A549 (cell line): ENCODE measurements at regions not wholly inside any gene's neighbourhood (a gene's known extent, or its start where the extent isn't known, plus 50 kb on each side); places are given as distances from the start of the nearest gene placed in this dataset.

ENCODE experiments used
- ATAC-seq, 2 experiments: fragments of 200-7000 bp in 1 of 2; fragments of >200 bp in 1 of 2; cut with Nextera tagmentation in 1 of 2; cut with Tn5 transposase in 1 of 2; 3 replicates each; pipeline versions ENCODE4 v1.8.0 to v1.9.1; 2018 to 2020; ENCODE audit warnings: mild to moderate bottlenecking in 1 of 2, moderate library complexity in 1 of 2
- CTCF ChIA-PET: fragments of 300-600 bp; sonication (Branson Sonifier 250); formaldehyde crosslinking; extraction: SDS; loops from one replicate; lab custom pipeline; 2021; ENCODE audit warnings: antibody characterized with exemption, inconsistent platforms; lab: Yijun Ruan, JAX
- POLR2A ChIA-PET: fragments of 350-600 bp; formaldehyde crosslinking; extraction: SDS; loops from one replicate; lab custom pipeline; 2021; ENCODE audit warnings: antibody characterized with exemption, inconsistent platforms; lab: Yijun Ruan, JAX
- DNase-seq, 2 experiments: peaks; one replicate each; pipeline versions ENCODE4 v3.0.0 to v3.0.0-alpha.2; 2011 to 2016; ENCODE audit warnings: low read depth in 1 of 2, low spot score in 1 of 2
- FAIRE-seq: peaks from 2 replicates; lab custom pipeline; 2011; peaks lifted over from hg19 to GRCh38; lab: Jason Lieb, UNC
- H3K27ac ChIP-seq, 2 experiments: fragments of >200 bp; sonication (Bioruptor Twin); formaldehyde crosslinking; 3 replicates each; pipeline ENCODE4 v1.5.1; 2016 to 2017
- H3K4me1 ChIP-seq: fragments of >200 bp; sonication (Bioruptor Twin); formaldehyde crosslinking; 3 replicates; pipeline ENCODE4 v1.6.1; 2016
- H3K4me2 ChIP-seq: fragments of >200 bp; sonication (Bioruptor Twin); formaldehyde crosslinking; 3 replicates; pipeline ENCODE4 v1.6.1; 2016
- H3K4me3 ChIP-seq: fragments of >200 bp; sonication (Bioruptor Twin); formaldehyde crosslinking; 3 replicates; pipeline ENCODE4 v1.5.1; 2016
- H3K9me3 ChIP-seq: fragments of >200 bp; sonication (Bioruptor Twin); formaldehyde crosslinking; 3 replicates; pipeline ENCODE4 v1.6.1; 2016
- CBX2 ChIP-seq: fragments of 200-600 bp; sonication (generic); IDR thresholded peaks from 2 replicates; pipeline ENCODE4 v1.6.1; 2016; ENCODE audit warnings: low read depth, mild to moderate bottlenecking, borderline replicate concordance
- CHD4 ChIP-seq: fragments of 200-600 bp; sonication (generic); IDR thresholded peaks from 2 replicates; pipeline ENCODE4 v1.6.1; 2016; ENCODE audit warnings: antibody characterized with exemption, mild to moderate bottlenecking, borderline replicate concordance
- EP300 ChIP-seq, 2 experiments: fragments of >200 bp; sonication (Bioruptor Twin); formaldehyde crosslinking; IDR thresholded peaks; 2 replicates in 1 of 2; 3 replicates in 1 of 2; pipeline ENCODE4 v1.6.1; 2016 to 2017
- ESRRA ChIP-seq: fragments of 150-350 bp; IDR thresholded peaks from 2 replicates; pipeline ENCODE4 v1.6.1; 2014; ENCODE audit warnings: mild to moderate bottlenecking, low read length, borderline replicate concordance
- FOSL2 ChIP-seq, 2 experiments: fragments of 450-650 bp in 1 of 2; fragments of >200 bp in 1 of 2; sonication (Bioruptor Twin) in 1 of 2; formaldehyde crosslinking; IDR thresholded peaks; 2 replicates each; pipeline versions ENCODE4 v1.5.0 to v1.6.1; 2016 to 2020; ENCODE audit warnings: mild to moderate bottlenecking in 1 of 2, moderate library complexity in 1 of 2
- HDAC2 ChIP-seq: fragments of 200-600 bp; sonication (generic); IDR thresholded peaks from 2 replicates; pipeline ENCODE4 v1.6.1; 2016
- HOXA7 ChIP-seq: fragments of 250-450 bp; sonication (Bioruptor Pico); IDR thresholded peaks from 2 replicates; pipeline ENCODE4 v1.5.0; 2020; ENCODE audit warnings: mild to moderate bottlenecking, moderate library complexity
- KDM5A ChIP-seq: fragments of 200-600 bp; sonication (generic); IDR thresholded peaks from 2 replicates; pipeline ENCODE4 v1.6.1; 2016; ENCODE audit warnings: antibody characterized with exemption, mild to moderate bottlenecking
- MAFK ChIP-seq: fragments of 450-650 bp; IDR thresholded peaks from 2 replicates; pipeline ENCODE4 v1.6.1; 2014; ENCODE audit not compliant: partially characterized antibody
- MAZ ChIP-seq: fragments of 150-350 bp; IDR thresholded peaks from 2 replicates; pipeline ENCODE4 v1.6.1; 2014; ENCODE audit warnings: antibody characterized with exemption, low read depth, low read length, borderline replicate concordance
- MYC ChIP-seq: IDR thresholded peaks from 2 replicates; pipeline ENCODE4 v1.6.1; 2012; ENCODE audit warnings: mild to moderate bottlenecking, inconsistent platforms, low read length, improper control_type of control experiment, borderline replicate concordance
- NPAS2 ChIP-seq: fragments of 250-450 bp; sonication (Bioruptor Pico); IDR thresholded peaks from 2 replicates; pipeline ENCODE4 v1.8.0; 2022; ENCODE audit warnings: mild to moderate bottlenecking, moderate library complexity, borderline replicate concordance
- POLR2AphosphoS2 ChIP-seq: conservative IDR thresholded peaks from 2 replicates; pipeline ENCODE4 v1.6.1; 2012; ENCODE audit warnings: low read length, improper control_type of control experiment, inconsistent platforms
- RARB ChIP-seq: fragments of 250-450 bp; sonication (Bioruptor Pico); IDR thresholded peaks from 2 replicates; pipeline ENCODE4 v1.8.0; 2021; ENCODE audit warnings: mild to moderate bottlenecking, moderate library complexity
- SREBF2 ChIP-seq: fragments of 450-650 bp; IDR thresholded peaks from 2 replicates; pipeline ENCODE4 v1.6.1; 2014; ENCODE audit warnings: mild to moderate bottlenecking, moderate library complexity
- ZC3H11A ChIP-seq: fragments of 450-650 bp; IDR thresholded peaks from 2 replicates; pipeline ENCODE4 v1.6.1; 2014; ENCODE audit warnings: antibody characterized with exemption, mild to moderate bottlenecking
- ZFP36 ChIP-seq: fragments of 450-650 bp; IDR thresholded peaks from 2 replicates; pipeline ENCODE4 v1.6.1; 2014; ENCODE audit warnings: borderline replicate concordance; ENCODE audit not compliant: partially characterized antibody
- WGBS: methylation state at CpG from one replicate; pipeline ENCODE4 v1.1.6; 2017; ENCODE audit errors: missing lambda C conversion rate; 5-methylcytosine and 5-hydroxymethylcytosine counted together
- TF ChIP-seq, protein P1 (sequence below): IDR thresholded peaks from 2 replicates; pipeline ENCODE4 v1.6.1; 2012; ENCODE audit warnings: low read depth, borderline replicate concordance
- TF ChIP-seq, protein P2 (sequence below): fragments of 450-650 bp; IDR thresholded peaks from 2 replicates; pipeline ENCODE4 v1.6.1; 2014; ENCODE audit warnings: antibody characterized with exemption
- TF ChIP-seq, protein P3 (sequence below): fragments of 200-600 bp; sonication (generic); IDR thresholded peaks from 2 replicates; pipeline ENCODE4 v1.6.1; 2016; ENCODE audit warnings: antibody characterized with exemption, mild to moderate bottlenecking, moderate library complexity
- TF ChIP-seq, protein P4 (sequence below): fragments of 150-350 bp; IDR thresholded peaks from 2 replicates; pipeline ENCODE4 v1.6.1; 2014; ENCODE audit warnings: low read depth, mild to moderate bottlenecking, low read length

DNA sequence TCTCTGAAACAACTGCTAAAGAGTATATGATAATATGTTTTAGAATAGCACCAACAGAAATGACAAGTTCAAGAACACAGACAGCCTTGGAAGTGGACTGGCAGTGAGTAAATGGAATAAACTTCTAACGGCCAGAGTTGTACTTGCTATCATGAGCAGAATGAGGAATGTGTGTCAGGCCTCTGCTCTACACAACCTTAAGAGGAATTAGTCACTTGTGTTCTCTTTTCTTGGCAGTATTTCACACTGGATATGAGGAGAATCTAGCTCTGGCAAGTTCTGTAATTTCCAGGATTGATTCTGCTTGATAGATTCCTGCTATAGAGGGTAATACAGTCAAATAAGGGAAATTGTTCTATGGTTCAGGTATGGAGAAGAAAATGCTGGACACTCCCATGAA lies 757.3 kb downstream of the EFNB2 start:
- WGBS: 11% methylated on average over 1 of the region's 1 CpG
- TF ChIP-seq ZC3H11A: no peak
- no peak for TF ChIP-seq ESRRA
- no peak for TF ChIP-seq SREBF2
- TF ChIP-seq RARB: no peak
- TF ChIP-seq ZFP36: no peak
- TF ChIP-seq, protein P1, sequence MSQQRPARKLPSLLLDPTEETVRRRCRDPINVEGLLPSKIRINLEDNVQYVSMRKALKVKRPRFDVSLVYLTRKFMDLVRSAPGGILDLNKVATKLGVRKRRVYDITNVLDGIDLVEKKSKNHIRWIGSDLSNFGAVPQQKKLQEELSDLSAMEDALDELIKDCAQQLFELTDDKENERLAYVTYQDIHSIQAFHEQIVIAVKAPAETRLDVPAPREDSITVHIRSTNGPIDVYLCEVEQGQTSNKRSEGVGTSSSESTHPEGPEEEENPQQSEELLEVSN: no peak
- no peak for TF ChIP-seq HOXA7 (CRISPR knock-in tag)
- no peak for FAIRE-seq
- CTCF ChIA-PET: no interaction called here
- H3K4me2 ChIP-seq: no peak overlapping the region
- no peak overlapping the region for H3K27ac ChIP-seq
- H3K4me1 ChIP-seq: peaks cover 15% of the 10 kb centered on the region; the same call in 1 of the 3 replicates
- DNase-seq: no peak
- POLR2A ChIA-PET: no interaction called here
- H3K9me3 ChIP-seq: no peaks in the 10 kb centered on the region
- ATAC-seq: no peak
- H3K4me3 ChIP-seq: no peak overlapping the region

DNA sequence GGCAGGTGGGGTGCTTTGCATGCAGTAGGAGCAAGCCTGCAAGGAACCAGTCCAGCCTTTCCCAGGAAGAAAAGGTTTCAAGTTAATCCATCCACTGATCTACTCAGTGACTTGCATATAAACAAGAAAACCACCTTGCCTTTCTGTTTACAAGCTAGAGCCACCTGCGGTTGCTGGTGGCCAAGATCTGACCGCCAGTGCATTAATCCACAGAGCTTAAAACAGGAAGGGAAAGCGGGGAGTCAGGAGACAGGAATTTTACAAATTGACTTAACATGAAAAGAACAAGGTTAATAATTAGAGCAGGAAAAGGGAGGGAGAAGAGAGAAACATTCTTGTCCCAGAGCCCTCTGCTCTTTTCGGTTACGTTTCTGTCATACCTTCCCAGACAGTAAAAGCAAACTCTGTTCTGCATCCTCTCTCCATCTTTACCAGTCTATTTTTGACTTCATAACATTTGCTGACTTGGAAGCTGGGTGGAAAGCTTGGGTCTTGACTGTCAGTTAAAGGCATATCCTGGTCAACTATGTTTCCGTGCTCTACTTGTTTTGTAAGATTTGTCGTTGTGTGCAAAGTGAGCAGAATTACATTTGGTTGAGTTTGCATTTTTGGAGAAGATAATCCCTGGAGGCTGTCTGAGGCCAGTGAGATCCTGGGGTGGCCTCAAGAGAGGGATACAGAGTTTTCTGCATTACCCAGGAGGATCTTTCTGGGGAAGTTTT lies 760.6 kb downstream of the EFNB2 start:
- CTCF ChIA-PET: no interaction called here
- FAIRE-seq: no peak
- peak overlapping the region; percentile 80 for H3K4me2 ChIP-seq
- H3K4me3 ChIP-seq: 0 out of 3 replicates have a peak overlapping the region, but pooled peaks have one; percentile 21
- TF ChIP-seq EP300 (IDR thresholded peaks at IDR 0.05): peak in 1 of 2 experiments; percentile 24; a peak in 1 of 5 replicates
- TF ChIP-seq NPAS2 (CRISPR knock-in tag): no peak
- TF ChIP-seq, all 56 proteins: peak for 1
- POLR2A ChIA-PET: no interaction called here
- 5% methylated on average over 7 of the region's 7 CpGs for WGBS
- Histone ChIP-seq H3K4me1 (peaks cover 15% of the 10 kb centered on the region; the same call in 1 of the 3 replicates), H3K27ac (peak overlapping the region; percentile 54 to 71; a peak in 5 of 6 replicates), H3K9me3 (no peaks in the 10 kb centered on the region)
- peak; percentile 4 to 58 for DNase-seq
- peak; percentile 34 to 68; a peak in 5 of 6 replicates for ATAC-seq

DNA sequence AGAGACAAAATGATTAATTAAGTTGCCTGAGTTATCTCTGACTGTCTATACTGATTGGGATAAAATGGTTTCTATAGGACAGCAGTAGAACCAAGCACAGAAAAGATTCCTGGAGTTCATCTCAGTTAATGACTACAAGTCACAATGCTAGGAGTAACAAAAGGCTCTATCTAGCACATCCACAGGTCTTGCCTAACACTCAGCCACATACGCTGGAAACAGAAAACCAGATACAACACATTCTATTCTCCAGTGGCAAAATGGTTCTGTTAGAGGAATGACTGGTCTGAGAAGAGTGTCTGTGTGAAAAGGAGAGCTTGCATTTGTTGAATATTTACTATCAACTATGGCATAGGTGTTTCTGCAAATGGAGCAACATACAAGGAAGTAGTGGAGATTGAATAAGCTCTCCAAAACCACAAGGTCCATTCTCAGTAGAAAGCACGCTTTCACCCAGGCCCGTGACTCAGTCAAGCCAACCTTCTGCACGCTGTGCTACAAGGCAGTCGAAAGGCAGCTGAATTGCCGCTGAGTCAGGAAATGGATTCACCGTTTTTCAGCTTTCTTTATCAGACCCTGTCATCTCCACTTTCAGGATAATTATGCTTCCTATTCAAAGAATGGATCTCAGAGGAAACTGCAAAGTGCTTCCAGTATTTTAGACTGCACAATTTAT lies 761.5 kb downstream of the EFNB2 start:
- H3K4me2 ChIP-seq: peak overlapping the region; percentile 80
- peak overlapping the region; percentile 54 to 71; a peak in 5 of 6 replicates for H3K27ac ChIP-seq
- DNase-seq: peak; percentile 5 to 33
- 5% methylated on average over 7 of the region's 7 CpGs for WGBS
- CTCF ChIA-PET: no interaction called here
- no peaks in the 10 kb centered on the region for H3K9me3 ChIP-seq
- TF ChIP-seq ESRRA (no peak), MAFK (peak; percentile 46)
- no peak overlapping the region for H3K4me3 ChIP-seq
- no peak for FAIRE-seq
- POLR2A ChIA-PET: no interaction called here
- H3K4me1 ChIP-seq: peaks cover 15% of the 10 kb centered on the region; the same call in 1 of the 3 replicates
- ATAC-seq: peak; percentile 56 to 83; a peak in 5 of 6 replicates

DNA sequence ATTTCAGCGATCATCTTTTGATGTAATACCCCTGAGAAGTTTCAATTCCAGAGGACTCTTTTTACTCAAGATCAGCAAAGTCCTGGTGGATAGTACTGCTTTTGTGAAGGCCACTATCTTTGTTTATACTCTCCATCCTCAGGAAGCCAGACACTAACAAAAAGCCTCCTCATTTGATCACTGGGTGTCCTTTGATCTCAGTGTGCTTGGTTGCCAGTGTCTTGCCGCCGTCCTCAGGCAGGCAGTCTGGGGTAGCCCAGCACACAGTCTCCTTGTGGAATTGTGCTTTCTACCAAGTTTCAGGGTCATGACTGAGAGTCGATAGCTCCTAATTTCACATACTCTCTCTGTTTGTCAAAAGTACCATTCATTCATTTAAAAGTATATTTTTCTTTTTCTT lies 762.2 kb downstream of the EFNB2 start:
- Histone ChIP-seq H3K4me1 (peaks cover 15% of the 10 kb centered on the region; the same call in 1 of the 3 replicates), H3K4me3 (no peak overlapping the region), H3K27ac (no peak overlapping the region), H3K4me2 (no peak overlapping the region), H3K9me3 (no peaks in the 10 kb centered on the region)
- no peak for FAIRE-seq
- DNase-seq: no peak
- ChIA-PET POLR2A (no interaction called here), CTCF (no interaction called here)
- WGBS: 72% methylated on average over 4 of the region's 4 CpGs
- ATAC-seq: no peak
- TF ChIP-seq CBX2: no peak
- no peak for TF ChIP-seq CHD4
- TF ChIP-seq, protein P2, sequence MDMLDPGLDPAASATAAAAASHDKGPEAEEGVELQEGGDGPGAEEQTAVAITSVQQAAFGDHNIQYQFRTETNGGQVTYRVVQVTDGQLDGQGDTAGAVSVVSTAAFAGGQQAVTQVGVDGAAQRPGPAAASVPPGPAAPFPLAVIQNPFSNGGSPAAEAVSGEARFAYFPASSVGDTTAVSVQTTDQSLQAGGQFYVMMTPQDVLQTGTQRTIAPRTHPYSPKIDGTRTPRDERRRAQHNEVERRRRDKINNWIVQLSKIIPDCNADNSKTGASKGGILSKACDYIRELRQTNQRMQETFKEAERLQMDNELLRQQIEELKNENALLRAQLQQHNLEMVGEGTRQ: no peak
- no peak for TF ChIP-seq MYC
- no peak for TF ChIP-seq FOSL2 (IDR thresholded peaks at IDR 0.05)
- TF ChIP-seq FOSL2 (CRISPR knock-in tag; IDR thresholded peaks at IDR 0.05): no peak
- TF ChIP-seq, protein P3, sequence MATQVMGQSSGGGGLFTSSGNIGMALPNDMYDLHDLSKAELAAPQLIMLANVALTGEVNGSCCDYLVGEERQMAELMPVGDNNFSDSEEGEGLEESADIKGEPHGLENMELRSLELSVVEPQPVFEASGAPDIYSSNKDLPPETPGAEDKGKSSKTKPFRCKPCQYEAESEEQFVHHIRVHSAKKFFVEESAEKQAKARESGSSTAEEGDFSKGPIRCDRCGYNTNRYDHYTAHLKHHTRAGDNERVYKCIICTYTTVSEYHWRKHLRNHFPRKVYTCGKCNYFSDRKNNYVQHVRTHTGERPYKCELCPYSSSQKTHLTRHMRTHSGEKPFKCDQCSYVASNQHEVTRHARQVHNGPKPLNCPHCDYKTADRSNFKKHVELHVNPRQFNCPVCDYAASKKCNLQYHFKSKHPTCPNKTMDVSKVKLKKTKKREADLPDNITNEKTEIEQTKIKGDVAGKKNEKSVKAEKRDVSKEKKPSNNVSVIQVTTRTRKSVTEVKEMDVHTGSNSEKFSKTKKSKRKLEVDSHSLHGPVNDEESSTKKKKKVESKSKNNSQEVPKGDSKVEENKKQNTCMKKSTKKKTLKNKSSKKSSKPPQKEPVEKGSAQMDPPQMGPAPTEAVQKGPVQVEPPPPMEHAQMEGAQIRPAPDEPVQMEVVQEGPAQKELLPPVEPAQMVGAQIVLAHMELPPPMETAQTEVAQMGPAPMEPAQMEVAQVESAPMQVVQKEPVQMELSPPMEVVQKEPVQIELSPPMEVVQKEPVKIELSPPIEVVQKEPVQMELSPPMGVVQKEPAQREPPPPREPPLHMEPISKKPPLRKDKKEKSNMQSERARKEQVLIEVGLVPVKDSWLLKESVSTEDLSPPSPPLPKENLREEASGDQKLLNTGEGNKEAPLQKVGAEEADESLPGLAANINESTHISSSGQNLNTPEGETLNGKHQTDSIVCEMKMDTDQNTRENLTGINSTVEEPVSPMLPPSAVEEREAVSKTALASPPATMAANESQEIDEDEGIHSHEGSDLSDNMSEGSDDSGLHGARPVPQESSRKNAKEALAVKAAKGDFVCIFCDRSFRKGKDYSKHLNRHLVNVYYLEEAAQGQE: no peak
- no peak for TF ChIP-seq HDAC2
- no peak for TF ChIP-seq MAFK
- no peak for TF ChIP-seq POLR2AphosphoS2
- no peak for TF ChIP-seq MAZ
- TF ChIP-seq, protein P4, sequence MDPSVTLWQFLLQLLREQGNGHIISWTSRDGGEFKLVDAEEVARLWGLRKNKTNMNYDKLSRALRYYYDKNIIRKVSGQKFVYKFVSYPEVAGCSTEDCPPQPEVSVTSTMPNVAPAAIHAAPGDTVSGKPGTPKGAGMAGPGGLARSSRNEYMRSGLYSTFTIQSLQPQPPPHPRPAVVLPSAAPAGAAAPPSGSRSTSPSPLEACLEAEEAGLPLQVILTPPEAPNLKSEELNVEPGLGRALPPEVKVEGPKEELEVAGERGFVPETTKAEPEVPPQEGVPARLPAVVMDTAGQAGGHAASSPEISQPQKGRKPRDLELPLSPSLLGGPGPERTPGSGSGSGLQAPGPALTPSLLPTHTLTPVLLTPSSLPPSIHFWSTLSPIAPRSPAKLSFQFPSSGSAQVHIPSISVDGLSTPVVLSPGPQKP: no peak
- TF ChIP-seq KDM5A: no peak
